PC-9 (cell line): ENCODE measurements at regions not wholly inside any gene's neighbourhood (a gene's known extent, or its start where the extent isn't known, plus 50 kb on each side); places are given as distances from the start of the nearest gene placed in this dataset.

ENCODE experiments used
- EZH2 ChIP-seq: fragments of 200-600 bp; sonication (generic); IDR thresholded peaks from 2 replicates; pipeline ENCODE4 v1.8.0; 2017; ENCODE audit warnings: antibody characterized with exemption, low read depth
- TF ChIP-seq, protein P1 (sequence below): fragments of 200-600 bp; sonication (generic); conservative IDR thresholded peaks from 2 replicates; pipeline ENCODE4 v1.6.1; 2017; ENCODE audit warnings: mixed run types, antibody characterized with exemption, mild to moderate bottlenecking, moderate library complexity

DNA sequence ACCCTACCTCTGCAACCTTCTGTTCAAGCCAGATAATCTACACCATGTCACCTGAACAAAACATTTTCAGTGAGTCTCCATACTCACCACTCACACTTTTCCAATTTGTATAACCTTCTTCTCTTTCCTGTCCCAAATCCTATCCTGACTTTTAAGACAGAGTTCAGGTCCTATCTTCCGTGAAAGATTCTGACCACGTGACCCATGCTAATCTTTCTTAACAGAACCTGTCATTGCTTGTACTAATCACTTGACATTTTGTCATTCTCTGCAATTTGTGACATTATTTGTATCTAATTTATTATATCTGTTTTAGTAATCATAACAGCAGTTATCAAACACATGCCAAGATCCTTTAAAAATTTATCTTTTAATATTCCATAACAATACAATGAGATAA lies 132.5 kb upstream of the PRLR start:
- TF ChIP-seq, protein P1, sequence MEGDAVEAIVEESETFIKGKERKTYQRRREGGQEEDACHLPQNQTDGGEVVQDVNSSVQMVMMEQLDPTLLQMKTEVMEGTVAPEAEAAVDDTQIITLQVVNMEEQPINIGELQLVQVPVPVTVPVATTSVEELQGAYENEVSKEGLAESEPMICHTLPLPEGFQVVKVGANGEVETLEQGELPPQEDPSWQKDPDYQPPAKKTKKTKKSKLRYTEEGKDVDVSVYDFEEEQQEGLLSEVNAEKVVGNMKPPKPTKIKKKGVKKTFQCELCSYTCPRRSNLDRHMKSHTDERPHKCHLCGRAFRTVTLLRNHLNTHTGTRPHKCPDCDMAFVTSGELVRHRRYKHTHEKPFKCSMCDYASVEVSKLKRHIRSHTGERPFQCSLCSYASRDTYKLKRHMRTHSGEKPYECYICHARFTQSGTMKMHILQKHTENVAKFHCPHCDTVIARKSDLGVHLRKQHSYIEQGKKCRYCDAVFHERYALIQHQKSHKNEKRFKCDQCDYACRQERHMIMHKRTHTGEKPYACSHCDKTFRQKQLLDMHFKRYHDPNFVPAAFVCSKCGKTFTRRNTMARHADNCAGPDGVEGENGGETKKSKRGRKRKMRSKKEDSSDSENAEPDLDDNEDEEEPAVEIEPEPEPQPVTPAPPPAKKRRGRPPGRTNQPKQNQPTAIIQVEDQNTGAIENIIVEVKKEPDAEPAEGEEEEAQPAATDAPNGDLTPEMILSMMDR, result no peak
- TF ChIP-seq EZH2, result no peak
